T-cell (primary cell): ENCODE measurements at regions not wholly inside any gene's neighbourhood (a gene's known extent, or its start where the extent isn't known, plus 50 kb on each side); places are given as distances from the start of the nearest gene placed in this dataset.
A peak's percentile ranks its signal among the peaks of the same experiment; 100 is the strongest.

Experiments used
- ATAC-seq, 4 experiments: fragments of 200-7000 bp in 3 of 4; fragments of 150-1000 bp in 1 of 4; cut with Tn5 transposase; replicated peaks in 1 of 4; 1 replicate in 3 of 4; 2 replicates in 1 of 4; pipeline ENCODE4 v1.10.0; 2021; ENCODE audit warnings: moderate library complexity in 3 of 4, mild to moderate bottlenecking in 2 of 4, moderate number of reproducible peaks in 1 of 4
- CTCF ChIA-PET, 2 donors: fragments of 300-600 bp; sonication (Branson Sonifier 250); formaldehyde crosslinking; loops; one replicate each; lab custom pipeline; 2022; ENCODE audit warnings: antibody characterized with exemption in 2 of 2; lab: Charles Lee
- POLR2A ChIA-PET, 2 donors: fragments of 300-600 bp; sonication (Branson Sonifier 250); formaldehyde crosslinking; loops; one replicate each; lab custom pipeline; 2022; ENCODE audit warnings: antibody characterized with exemption in 2 of 2; lab: Charles Lee
- DNase-seq, 35 experiments: peaks; one replicate each; pipeline versions ENCODE4 v3.0.0 to v3.0.0-alpha.2; 2013 to 2023
- H3K27ac ChIP-seq: one replicate; pipeline ENCODE4 v1.5.1; 2013; ENCODE audit warnings: low read length
- H3K27me3 ChIP-seq, 2 experiments: replicated peaks in 1 of 2; 1 replicate in 1 of 2; 2 replicates in 1 of 2; pipeline versions ENCODE4 v1.6.1 to v1.7.0; 2013; ENCODE audit warnings: low read length in 1 of 2, mixed read lengths in 1 of 2; ENCODE audit not compliant: control insufficient read depth in 2 of 2, insufficient read depth in 2 of 2; ENCODE audit errors: extremely low read depth in 1 of 2
- H3K36me3 ChIP-seq, 2 donors: 1 replicate in 1 of 2; 2 replicates in 1 of 2; pipeline versions ENCODE4 v1.6.1 to v1.7.0; 2013; ENCODE audit warnings: low read length in 1 of 2; ENCODE audit not compliant: control insufficient read depth in 2 of 2, insufficient read depth in 1 of 2; ENCODE audit errors: extremely low read depth in 1 of 2
- H3K4me1 ChIP-seq, 2 experiments: 1 replicate in 1 of 2; 2 replicates in 1 of 2; pipeline versions ENCODE4 v1.6.1 to v1.7.0; 2013; ENCODE audit warnings: low read length in 2 of 2, mixed read lengths in 1 of 2; ENCODE audit not compliant: insufficient read depth in 2 of 2, control insufficient read depth in 1 of 2; ENCODE audit errors: extremely low read depth in 1 of 2
- H3K4me3 ChIP-seq, 2 donors: 1 replicate in 1 of 2; 2 replicates in 1 of 2; pipeline versions ENCODE4 v1.5.1 to v1.7.0; 2013; ENCODE audit warnings: mild to moderate bottlenecking in 2 of 2, low read length in 1 of 2, moderate library complexity in 1 of 2; ENCODE audit not compliant: control insufficient read depth in 1 of 2; ENCODE audit errors: extremely low read depth in 1 of 2
- H3K9me3 ChIP-seq: 2 replicates; pipeline ENCODE4 v1.7.0; 2013
- H3K27ac Mint-ChIP-seq, 2 donors: one replicate each; pipeline ENCODE4 v1.8.0; 2020 to 2021; ENCODE audit warnings: mild to moderate bottlenecking in 2 of 2, mixed read lengths in 2 of 2
- H3K27me3 Mint-ChIP-seq, 2 donors: one replicate each; pipeline ENCODE4 v1.8.0; 2021 to 2022; ENCODE audit warnings: mixed read lengths in 2 of 2
- H3K36me3 Mint-ChIP-seq: one replicate; pipeline ENCODE4 v1.8.0; 2021; ENCODE audit warnings: mixed read lengths
- H3K4me1 Mint-ChIP-seq, 3 donors: one replicate each; pipeline ENCODE4 v1.8.0; 2020 to 2022; ENCODE audit warnings: mixed read lengths in 3 of 3, mild to moderate bottlenecking in 1 of 3
- H3K4me3 Mint-ChIP-seq, 3 donors: one replicate each; pipeline ENCODE4 v1.8.0; 2020 to 2022; ENCODE audit warnings: mild to moderate bottlenecking in 3 of 3, mixed read lengths in 3 of 3, moderate library complexity in 3 of 3
- H3K9me3 Mint-ChIP-seq, 3 donors: one replicate each; pipeline ENCODE4 v1.8.0; 2020 to 2022; ENCODE audit warnings: mixed read lengths in 3 of 3
- WGBS: methylation state at CpG from one replicate; pipeline ENCODE4 v1.1.5; 2013; ENCODE audit warnings: missing lambda C conversion rate; ENCODE audit not compliant: insufficient coverage; 5-methylcytosine and 5-hydroxymethylcytosine counted together

DNA sequence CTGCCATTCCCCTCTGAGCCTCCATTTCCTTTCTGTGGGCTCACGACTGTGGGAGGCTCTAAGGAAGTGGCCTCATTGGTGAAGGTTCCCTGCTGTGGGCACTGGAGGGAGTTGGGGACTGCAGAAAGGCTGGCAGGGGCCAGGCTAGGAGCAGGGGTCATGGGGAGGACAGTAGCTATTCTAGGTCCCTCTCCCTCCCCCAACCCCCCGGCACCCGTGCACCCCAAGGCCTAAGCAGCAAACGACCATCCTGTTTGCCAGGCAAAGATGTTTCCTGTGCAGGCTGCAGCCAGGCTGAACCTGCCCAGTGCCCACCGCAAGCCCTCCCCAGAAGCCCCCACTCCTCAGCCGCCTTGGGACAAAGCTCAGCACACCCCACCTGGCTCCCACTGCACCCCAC is 189.4 kb downstream of the MN1 start:
- ChIA-PET POLR2A (no interaction called here), CTCF (no interaction called here)
- Mint-ChIP-seq H3K27me3 (peaks cover 27 to 36% of the 10 kb centered on the region in 2 donors), H3K27ac (no peak overlapping the region), H3K9me3 (no peaks in the 10 kb centered on the region), H3K4me3 (no peak overlapping the region), H3K4me1 (no peaks in the 10 kb centered on the region), H3K36me3 (no peaks in the 10 kb centered on the region)
- no peak overlapping the region for H3K27ac ChIP-seq
- H3K4me3 ChIP-seq = no peak overlapping the region
- no peaks in the 10 kb centered on the region for H3K36me3 ChIP-seq
- DNase-seq (peak in 1 of 35 experiments; percentile 7), ATAC-seq (peak in 1 of 4 experiments; percentile 22)
- 0% methylated on average over 5 of the region's 6 CpGs for WGBS
- H3K4me1 ChIP-seq = no peaks in the 10 kb centered on the region
- H3K9me3 ChIP-seq = no peaks in the 10 kb centered on the region
- H3K27me3 ChIP-seq = peaks cover 0 to 35% of the 10 kb centered on the region in 2 experiments

DNA sequence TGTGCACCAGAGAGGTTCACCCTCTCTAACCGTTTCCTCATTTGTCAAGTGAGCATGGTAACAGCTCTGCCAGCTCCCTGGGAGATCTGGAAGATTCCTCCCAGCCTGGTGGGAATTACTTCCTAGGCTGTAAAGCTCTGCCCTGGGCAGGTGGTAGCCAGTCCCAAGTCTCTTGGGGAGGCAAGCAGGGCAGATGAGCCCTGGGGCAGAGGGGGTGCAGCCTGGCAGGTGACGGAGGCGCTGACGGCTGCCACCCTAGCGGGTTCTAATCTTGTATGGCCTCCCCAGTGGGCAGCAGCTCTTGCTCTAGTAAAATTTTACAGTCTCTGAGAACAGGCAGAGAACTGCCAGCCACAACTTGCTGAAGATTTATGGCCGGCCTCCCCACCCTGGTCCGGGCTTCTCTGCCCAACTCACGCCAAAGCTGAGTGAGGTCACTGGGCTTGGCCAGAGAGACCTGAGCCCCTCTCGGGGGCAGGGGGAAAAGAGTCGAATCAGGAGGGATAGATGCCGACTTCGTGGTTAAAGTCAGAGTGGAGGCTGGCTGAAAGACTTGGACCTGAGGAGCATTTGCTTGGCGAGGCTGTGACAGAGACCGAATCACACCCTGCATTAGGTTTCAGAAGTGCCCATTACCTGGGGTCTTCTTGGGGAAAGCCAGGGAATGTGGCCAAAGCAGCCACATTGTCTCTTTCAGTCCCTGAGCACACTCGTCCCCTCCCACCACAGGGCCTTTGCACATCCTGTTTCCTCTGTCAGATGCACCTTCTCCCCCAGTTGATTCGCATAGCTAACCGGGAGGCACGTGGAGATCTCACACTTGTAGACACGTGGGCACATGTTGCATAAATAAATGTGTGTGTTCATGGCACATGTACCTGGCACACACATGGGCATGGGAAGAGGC is 188.2 kb downstream of the MN1 start:
- CTCF ChIA-PET = no interaction called here

DNA sequence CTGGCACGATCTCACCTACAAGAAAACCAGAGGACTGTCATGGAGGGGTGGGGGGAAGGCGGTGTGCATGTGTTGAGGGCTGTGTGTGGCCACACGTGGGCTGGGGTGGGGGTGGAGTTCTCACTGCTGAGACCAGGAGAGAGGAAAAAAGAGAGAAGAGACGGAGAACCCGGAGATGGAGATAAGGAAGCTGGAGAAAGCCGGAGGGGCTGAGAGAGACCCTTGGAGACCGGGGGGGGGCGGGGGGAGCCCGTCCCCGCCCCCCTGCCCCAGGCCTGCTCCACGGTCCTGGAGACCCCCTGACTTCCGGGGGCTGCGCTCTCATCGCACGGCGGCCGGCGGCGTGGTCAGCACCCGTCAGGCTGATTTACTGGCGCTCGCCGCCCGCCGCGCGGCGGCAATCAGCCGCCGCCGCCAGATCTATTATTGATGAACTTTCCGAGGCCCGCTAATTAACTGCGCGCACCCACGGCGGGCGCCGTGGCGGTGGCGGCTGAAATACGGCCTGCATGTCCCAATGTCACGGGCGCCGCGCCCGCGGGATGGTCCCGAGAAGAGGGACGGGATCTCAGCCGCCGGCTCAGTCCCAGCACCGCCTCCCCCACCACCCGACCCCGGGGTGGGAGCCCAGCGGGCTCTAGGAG is 187.4 kb downstream of the MN1 start:
- ChIA-PET CTCF (no interaction called here), POLR2A (interaction anchor here in 1 of 2 donors (0.6 kb wide), 1 partner anchor 367 kb away, joined by 11 read pairs; no protein-coding TSS in a partner anchor)
- H3K27me3 ChIP-seq = peaks cover 0 to 30% of the 10 kb centered on the region in 2 experiments
- Mint-ChIP-seq H3K9me3 (no peaks in the 10 kb centered on the region), H3K36me3 (no peaks in the 10 kb centered on the region), H3K27ac (no peak overlapping the region), H3K27me3 (peaks cover 27 to 36% of the 10 kb centered on the region in 2 donors), H3K4me3 (no peak overlapping the region), H3K4me1 (no peaks in the 10 kb centered on the region)
- DNase-seq (no peak), ATAC-seq (no peak)
- H3K36me3 ChIP-seq = no peaks in the 10 kb centered on the region
- 42% methylated on average over 43 of the region's 56 CpGs for WGBS
- no peaks in the 10 kb centered on the region for H3K4me1 ChIP-seq
- no peak overlapping the region for H3K27ac ChIP-seq
- no peak overlapping the region for H3K4me3 ChIP-seq
- no peaks in the 10 kb centered on the region for H3K9me3 ChIP-seq

More for the DNA sequence above, 188.2 kb downstream of the MN1 start:
- no peaks in the 10 kb centered on the region for H3K36me3 ChIP-seq
- H3K4me3 Mint-ChIP-seq = no peak overlapping the region
- peaks cover 30 to 36% of the 10 kb centered on the region in 2 donors for H3K27me3 Mint-ChIP-seq
- 64% methylated on average over 12 of the region's 19 CpGs for WGBS
- DNase-seq (no peak), ATAC-seq (no peak)
- H3K27me3 ChIP-seq = peaks cover 0 to 33% of the 10 kb centered on the region in 2 experiments
- H3K4me3 ChIP-seq = no peak overlapping the region
- H3K27ac ChIP-seq = no peak overlapping the region
- no peaks in the 10 kb centered on the region for H3K9me3 Mint-ChIP-seq
- POLR2A ChIA-PET = no interaction called here
- H3K4me1 Mint-ChIP-seq = no peaks in the 10 kb centered on the region
- H3K4me1 ChIP-seq = no peaks in the 10 kb centered on the region
- H3K9me3 ChIP-seq = no peaks in the 10 kb centered on the region
- H3K36me3 Mint-ChIP-seq = no peaks in the 10 kb centered on the region
- H3K27ac Mint-ChIP-seq = no peak overlapping the region

DNA sequence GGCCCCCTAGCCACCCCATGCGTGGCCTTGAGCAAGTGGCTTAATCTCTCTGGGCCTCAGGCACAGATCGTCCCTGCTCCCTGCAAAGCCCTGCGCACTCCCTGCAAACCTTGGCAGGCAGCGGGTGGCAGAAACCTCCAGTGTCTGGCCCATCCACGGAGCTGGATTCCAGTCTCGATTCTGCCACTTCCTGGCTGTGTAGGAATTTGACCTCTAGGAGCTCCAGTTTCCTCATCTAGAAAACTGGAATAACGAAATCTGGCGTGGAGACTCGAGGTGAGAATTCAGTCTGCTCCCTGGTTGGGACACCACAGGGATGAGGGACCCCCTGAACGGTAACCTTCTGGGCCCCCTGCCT is 186.9 kb downstream of the MN1 start:
- H3K27me3 ChIP-seq = peaks cover 0 to 30% of the 10 kb centered on the region in 2 experiments
- H3K27ac ChIP-seq = no peak overlapping the region
- ChIA-PET CTCF (no interaction called here), POLR2A (interaction anchor here in 1 of 2 donors (0.6 kb wide), 1 partner anchor 367 kb away, joined by 11 read pairs; no protein-coding TSS in a partner anchor)
- Mint-ChIP-seq H3K4me3 (no peak overlapping the region), H3K27me3 (peaks cover 27 to 36% of the 10 kb centered on the region in 2 donors), H3K36me3 (no peaks in the 10 kb centered on the region), H3K9me3 (no peaks in the 10 kb centered on the region), H3K27ac (no peak overlapping the region), H3K4me1 (no peaks in the 10 kb centered on the region)
- H3K9me3 ChIP-seq = no peaks in the 10 kb centered on the region
- 91% methylated on average over 10 of the region's 10 CpGs for WGBS
- no peaks in the 10 kb centered on the region for H3K4me1 ChIP-seq
- no peak for ATAC-seq
- H3K4me3 ChIP-seq = no peak overlapping the region
- DNase-seq = no peak
- H3K36me3 ChIP-seq = no peaks in the 10 kb centered on the region

DNA sequence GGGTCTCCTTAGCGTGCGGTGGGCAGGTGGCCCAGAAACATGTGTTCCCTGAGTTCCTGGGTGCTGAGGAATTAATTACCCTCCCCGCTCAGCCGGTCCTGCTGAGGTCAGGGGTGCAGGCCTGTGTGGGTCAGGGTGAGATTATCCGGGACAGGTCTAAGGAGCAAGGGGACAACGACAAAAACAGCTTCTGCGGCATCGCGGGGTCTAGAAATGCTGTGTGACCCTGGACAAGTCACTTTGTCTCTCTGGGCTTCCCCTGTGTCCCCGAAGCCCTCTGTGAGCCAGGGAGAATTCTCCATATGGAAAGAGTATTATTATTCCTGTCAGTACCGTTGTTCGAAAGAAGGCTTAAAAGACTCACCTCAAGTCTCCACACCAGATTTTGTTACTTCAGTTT is 186.1 kb downstream of the MN1 start:
- no peak overlapping the region for H3K4me3 Mint-ChIP-seq
- no peaks in the 10 kb centered on the region for H3K4me1 Mint-ChIP-seq
- ChIA-PET CTCF (no interaction called here), POLR2A (no interaction called here)
- no peak overlapping the region for H3K27ac Mint-ChIP-seq
- Histone ChIP-seq H3K9me3 (no peaks in the 10 kb centered on the region), H3K4me1 (no peaks in the 10 kb centered on the region), H3K27ac (no peak overlapping the region), H3K4me3 (no peak overlapping the region), H3K27me3 (peaks cover 0 to 27% of the 10 kb centered on the region in 2 experiments), H3K36me3 (no peaks in the 10 kb centered on the region)
- no peaks in the 10 kb centered on the region for H3K9me3 Mint-ChIP-seq
- no peaks in the 10 kb centered on the region for H3K36me3 Mint-ChIP-seq
- 94% methylated on average over 7 of the region's 12 CpGs for WGBS
- DNase-seq (no peak), ATAC-seq (no peak)
- peaks cover 27 to 36% of the 10 kb centered on the region in 2 donors for H3K27me3 Mint-ChIP-seq

DNA sequence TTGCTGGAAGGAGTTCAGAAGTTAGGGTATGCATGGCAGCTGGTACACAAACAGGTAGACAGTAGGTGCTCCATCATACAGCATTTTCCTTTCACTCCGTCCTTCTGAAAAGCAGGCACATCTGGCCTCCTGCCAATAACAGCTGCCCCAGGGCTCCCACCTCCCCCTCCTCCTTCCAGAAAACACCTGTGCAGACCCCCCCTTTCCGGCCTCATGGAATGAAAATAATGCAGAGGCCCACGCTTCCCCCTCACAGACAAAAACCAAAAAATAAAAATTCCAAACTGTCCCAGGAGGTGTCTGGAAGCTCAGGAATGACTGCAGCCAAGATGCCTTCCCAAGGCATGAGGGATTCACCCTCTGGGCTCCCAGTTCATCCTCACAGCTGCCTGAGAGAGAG is 185.5 kb downstream of the MN1 start:
- no peaks in the 10 kb centered on the region for H3K9me3 ChIP-seq
- H3K4me3 Mint-ChIP-seq = no peak overlapping the region
- ATAC-seq (no peak), DNase-seq (no peak)
- peaks cover 27 to 36% of the 10 kb centered on the region in 2 donors for H3K27me3 Mint-ChIP-seq
- peaks cover 0 to 27% of the 10 kb centered on the region in 2 experiments for H3K27me3 ChIP-seq
- H3K36me3 ChIP-seq = no peaks in the 10 kb centered on the region
- H3K4me1 ChIP-seq = no peaks in the 10 kb centered on the region
- no peak overlapping the region for H3K27ac Mint-ChIP-seq
- H3K4me3 ChIP-seq = no peak overlapping the region
- H3K27ac ChIP-seq = no peak overlapping the region
- H3K36me3 Mint-ChIP-seq = no peaks in the 10 kb centered on the region
- no peaks in the 10 kb centered on the region for H3K9me3 Mint-ChIP-seq
- ChIA-PET POLR2A (no interaction called here), CTCF (no interaction called here)
- no peaks in the 10 kb centered on the region for H3K4me1 Mint-ChIP-seq
- WGBS = 62% methylated on average over 3 of the region's 3 CpGs
